Spleen (tissue), 7 donors: ENCODE measurements at regions not wholly inside any gene's neighbourhood (a gene's known extent, or its start where the extent isn't known, plus 50 kb on each side); places are given as distances from the start of the nearest gene placed in this dataset.

Source experiments
- POLR2A ChIP-seq, 3 donors: fragments of 450-650 bp; IDR thresholded peaks; one replicate each; pipeline ENCODE4 v1.5.1; 2017; ENCODE audit warnings: antibody characterized with exemption in 3 of 3, mild to moderate bottlenecking in 1 of 3
- POLR2AphosphoS5 ChIP-seq, 3 donors: sonication (generic); formaldehyde crosslinking; IDR thresholded peaks; one replicate each; pipeline ENCODE4 v1.5.1; 2017; ENCODE audit warnings: antibody characterized with exemption in 3 of 3
- TF ChIP-seq, protein P1 (sequence below), 11 experiments: fragments of 200-600 bp in 7 of 11; fragments of 450-650 bp in 4 of 11; sonication (generic) in 4 of 11; IDR thresholded peaks in 8 of 11; conservative IDR thresholded peaks in 3 of 11; 1 replicate in 7 of 11; 2 replicates in 4 of 11; pipeline versions ENCODE4 v1.4.0 to v1.8.0; 2016 to 2021; ENCODE audit warnings: antibody characterized with exemption in 11 of 11, inconsistent platforms in 4 of 11, mild to moderate bottlenecking in 1 of 11
- donor health status: DM: no; HTN: no; CAD: no; lungs with moderate emphysema.
- donor health status: DM: no; HTN: no; CAD: no.
- donor health status: DM: no; HTN: no; CAD: no.

DNA sequence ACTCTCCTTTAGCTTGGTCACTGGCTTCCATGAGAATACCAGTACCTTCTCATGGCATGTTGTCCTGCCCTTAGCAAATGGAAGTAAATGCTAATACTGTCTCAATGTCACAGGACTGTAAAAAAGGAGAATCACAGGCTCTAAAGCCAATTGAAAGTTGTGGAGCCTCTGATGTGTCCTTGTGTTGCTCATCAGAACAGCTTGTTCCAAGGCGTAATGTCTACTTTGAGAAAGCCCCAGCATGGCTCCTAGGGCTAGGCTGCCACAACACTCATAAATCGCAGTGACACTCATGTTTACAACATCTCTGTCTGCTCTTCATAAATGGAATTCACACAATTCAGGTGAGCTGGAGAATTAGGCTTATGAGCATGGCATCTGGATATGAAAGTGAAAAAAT is 94.9 kb downstream of the ACTL7B start:
- TF ChIP-seq, protein P1, sequence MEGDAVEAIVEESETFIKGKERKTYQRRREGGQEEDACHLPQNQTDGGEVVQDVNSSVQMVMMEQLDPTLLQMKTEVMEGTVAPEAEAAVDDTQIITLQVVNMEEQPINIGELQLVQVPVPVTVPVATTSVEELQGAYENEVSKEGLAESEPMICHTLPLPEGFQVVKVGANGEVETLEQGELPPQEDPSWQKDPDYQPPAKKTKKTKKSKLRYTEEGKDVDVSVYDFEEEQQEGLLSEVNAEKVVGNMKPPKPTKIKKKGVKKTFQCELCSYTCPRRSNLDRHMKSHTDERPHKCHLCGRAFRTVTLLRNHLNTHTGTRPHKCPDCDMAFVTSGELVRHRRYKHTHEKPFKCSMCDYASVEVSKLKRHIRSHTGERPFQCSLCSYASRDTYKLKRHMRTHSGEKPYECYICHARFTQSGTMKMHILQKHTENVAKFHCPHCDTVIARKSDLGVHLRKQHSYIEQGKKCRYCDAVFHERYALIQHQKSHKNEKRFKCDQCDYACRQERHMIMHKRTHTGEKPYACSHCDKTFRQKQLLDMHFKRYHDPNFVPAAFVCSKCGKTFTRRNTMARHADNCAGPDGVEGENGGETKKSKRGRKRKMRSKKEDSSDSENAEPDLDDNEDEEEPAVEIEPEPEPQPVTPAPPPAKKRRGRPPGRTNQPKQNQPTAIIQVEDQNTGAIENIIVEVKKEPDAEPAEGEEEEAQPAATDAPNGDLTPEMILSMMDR (IDR thresholded peaks at IDR 0.05 in 8 of 11, conservative IDR thresholded peaks at IDR 0.05 in 3 of 11) = no peak
- TF ChIP-seq POLR2A (IDR thresholded peaks at IDR 0.05) (no peak), POLR2AphosphoS5 (IDR thresholded peaks at IDR 0.05) (no peak)
